ENCODE measurements at regions not wholly inside any gene's neighbourhood (a gene's known extent, or its start where the extent isn't known, plus 50 kb on each side); places are given as distances from the start of the nearest gene placed in this dataset.
"Not testable (repeated sequence)": the region's sequence is repeated elsewhere in the genome, so short reads cannot be mapped to it uniquely, and the experiment has no call there.

- Histone ChIP-seq H3K9me3 (ENCODE audit: control insufficient read depth, low read length) (no peaks in the 10 kb centered on the region), H3K4me1 (ENCODE audit: control insufficient read depth, insufficient read depth, low read length) (no peaks in the 10 kb centered on the region), H3K4me3 (ENCODE audit: insufficient read depth, low read depth, low read length) (no peak overlapping the region), H3K27me3 (ENCODE audit: control insufficient read depth, insufficient read depth, low read length, poor library complexity, severe bottlenecking) (no peaks in the 10 kb centered on the region), H3K36me3 (ENCODE audit: control insufficient read depth, insufficient read depth, low read length) (no peaks in the 10 kb centered on the region), H3K27ac (ENCODE audit: insufficient read depth, low read depth, low read length, poor library complexity, severe bottlenecking) (no peak overlapping the region)
- WGBS, 2 experiments: 95 to 97% methylated on average over 2 of the region's 2 CpGs
Measured at GRCh38 chr3:147299656-147300055, 106.7 kb downstream of the ZIC4 start.

GRCh38 chr3:147298511-147298982 is 107.8 kb downstream of the ZIC4 start:
- peak overlapping the region; percentile 52 for H3K27ac ChIP-seq (ENCODE audit: insufficient read depth, low read depth, low read length, poor library complexity, severe bottlenecking)
- no peaks in the 10 kb centered on the region for H3K36me3 ChIP-seq (ENCODE audit: control insufficient read depth, insufficient read depth, low read length)
- 69% methylated on average over 4 of the region's 4 CpGs for WGBS, 2 experiments
- no peaks in the 10 kb centered on the region for H3K27me3 ChIP-seq (ENCODE audit: control insufficient read depth, insufficient read depth, low read length, poor library complexity, severe bottlenecking)
- no peaks in the 10 kb centered on the region for H3K9me3 ChIP-seq (ENCODE audit: control insufficient read depth, low read length)
- no peaks in the 10 kb centered on the region for H3K4me1 ChIP-seq (ENCODE audit: control insufficient read depth, insufficient read depth, low read length)
- H3K4me3 ChIP-seq (ENCODE audit: insufficient read depth, low read depth, low read length): no peak overlapping the region

- Histone ChIP-seq H3K4me3 (ENCODE audit: insufficient read depth, low read depth, low read length) (no peak overlapping the region), H3K36me3 (ENCODE audit: control insufficient read depth, insufficient read depth, low read length) (no peaks in the 10 kb centered on the region), H3K27ac (ENCODE audit: insufficient read depth, low read depth, low read length, poor library complexity, severe bottlenecking) (no peak overlapping the region), H3K4me1 (ENCODE audit: control insufficient read depth, insufficient read depth, low read length) (no peaks in the 10 kb centered on the region), H3K27me3 (ENCODE audit: control insufficient read depth, insufficient read depth, low read length, poor library complexity, severe bottlenecking) (no peaks in the 10 kb centered on the region), H3K9me3 (ENCODE audit: control insufficient read depth, low read length) (no peaks in the 10 kb centered on the region)
- 91 to 94% methylated on average over 5 to 6 of the region's 6 CpGs for WGBS, 2 experiments
Measured at GRCh38 chr3:147297761-147298350, 108.5 kb downstream of the ZIC4 start.

- H3K27ac ChIP-seq (ENCODE audit: insufficient read depth, low read depth, low read length, poor library complexity, severe bottlenecking); H3K4me3 ChIP-seq (ENCODE audit: insufficient read depth, low read depth, low read length); H3K36me3 ChIP-seq (ENCODE audit: control insufficient read depth, insufficient read depth, low read length); H3K9me3 ChIP-seq (ENCODE audit: control insufficient read depth, low read length); H3K27me3 ChIP-seq (ENCODE audit: control insufficient read depth, insufficient read depth, low read length, poor library complexity, severe bottlenecking); H3K4me1 ChIP-seq (ENCODE audit: control insufficient read depth, insufficient read depth, low read length): not testable (repeated sequence)
- 88 to 90% methylated on average over 4 of the region's 4 CpGs for WGBS, 2 experiments
Measured at GRCh38 chr3:147287370-147287769, 119.0 kb downstream of the ZIC4 start.

GRCh38 chr3:147269907-147270306 is 136.4 kb downstream of the ZIC4 start:
- H3K4me3 ChIP-seq (ENCODE audit: insufficient read depth, low read depth, low read length): no peak overlapping the region
- no peaks in the 10 kb centered on the region for H3K27me3 ChIP-seq (ENCODE audit: control insufficient read depth, insufficient read depth, low read length, poor library complexity, severe bottlenecking)
- H3K4me1 ChIP-seq (ENCODE audit: control insufficient read depth, insufficient read depth, low read length): no peaks in the 10 kb centered on the region
- 92 to 93% methylated on average over 4 of the region's 4 CpGs for WGBS, 2 experiments
- no peak overlapping the region for H3K27ac ChIP-seq (ENCODE audit: insufficient read depth, low read depth, low read length, poor library complexity, severe bottlenecking)
- H3K36me3 ChIP-seq (ENCODE audit: control insufficient read depth, insufficient read depth, low read length): no peaks in the 10 kb centered on the region
- H3K9me3 ChIP-seq (ENCODE audit: control insufficient read depth, low read length): no peaks in the 10 kb centered on the region

- Histone ChIP-seq H3K36me3 (ENCODE audit: control insufficient read depth, insufficient read depth, low read length) (no peaks in the 10 kb centered on the region), H3K27ac (ENCODE audit: insufficient read depth, low read depth, low read length, poor library complexity, severe bottlenecking) (no peak overlapping the region), H3K4me3 (ENCODE audit: insufficient read depth, low read depth, low read length) (no peak overlapping the region), H3K9me3 (ENCODE audit: control insufficient read depth, low read length) (no peaks in the 10 kb centered on the region), H3K27me3 (ENCODE audit: control insufficient read depth, insufficient read depth, low read length, poor library complexity, severe bottlenecking) (no peaks in the 10 kb centered on the region), H3K4me1 (ENCODE audit: control insufficient read depth, insufficient read depth, low read length) (no peaks in the 10 kb centered on the region)
- WGBS, 2 experiments: 92 to 97% methylated on average over 3 of the region's 3 CpGs
Measured at GRCh38 chr3:147267434-147267833, 138.9 kb downstream of the ZIC4 start.

GRCh38 chr3:147257944-147258343 is 148.4 kb downstream of the ZIC4 start:
- no peaks in the 10 kb centered on the region for H3K9me3 ChIP-seq (ENCODE audit: control insufficient read depth, low read length)
- H3K36me3 ChIP-seq (ENCODE audit: control insufficient read depth, insufficient read depth, low read length): no peaks in the 10 kb centered on the region
- H3K4me3 ChIP-seq (ENCODE audit: insufficient read depth, low read depth, low read length): no peak overlapping the region
- H3K27ac ChIP-seq (ENCODE audit: insufficient read depth, low read depth, low read length, poor library complexity, severe bottlenecking): no peak overlapping the region
- 86 to 92% methylated on average over 2 of the region's 2 CpGs for WGBS, 2 experiments
- no peaks in the 10 kb centered on the region for H3K4me1 ChIP-seq (ENCODE audit: control insufficient read depth, insufficient read depth, low read length)
- H3K27me3 ChIP-seq (ENCODE audit: control insufficient read depth, insufficient read depth, low read length, poor library complexity, severe bottlenecking): no peaks in the 10 kb centered on the region

- Histone ChIP-seq H3K9me3 (ENCODE audit: control insufficient read depth, low read length) (no peaks in the 10 kb centered on the region), H3K36me3 (ENCODE audit: control insufficient read depth, insufficient read depth, low read length) (no peaks in the 10 kb centered on the region), H3K4me3 (ENCODE audit: insufficient read depth, low read depth, low read length) (no peak overlapping the region), H3K27ac (ENCODE audit: insufficient read depth, low read depth, low read length, poor library complexity, severe bottlenecking) (no peak overlapping the region), H3K4me1 (ENCODE audit: control insufficient read depth, insufficient read depth, low read length) (no peaks in the 10 kb centered on the region), H3K27me3 (ENCODE audit: control insufficient read depth, insufficient read depth, low read length, poor library complexity, severe bottlenecking) (no peaks in the 10 kb centered on the region)
- 56% methylated on average over 2 of the region's 2 CpGs for WGBS, 2 experiments
Measured at GRCh38 chr3:147256739-147257138, 149.6 kb downstream of the ZIC4 start.

- Histone ChIP-seq H3K36me3 (ENCODE audit: control insufficient read depth, insufficient read depth, low read length) (no peaks in the 10 kb centered on the region), H3K27me3 (ENCODE audit: control insufficient read depth, insufficient read depth, low read length, poor library complexity, severe bottlenecking) (no peaks in the 10 kb centered on the region), H3K4me1 (ENCODE audit: control insufficient read depth, insufficient read depth, low read length) (no peaks in the 10 kb centered on the region), H3K4me3 (ENCODE audit: insufficient read depth, low read depth, low read length) (no peak overlapping the region), H3K27ac (ENCODE audit: insufficient read depth, low read depth, low read length, poor library complexity, severe bottlenecking) (no peak overlapping the region), H3K9me3 (ENCODE audit: control insufficient read depth, low read length) (no peaks in the 10 kb centered on the region)
- 95 to 100% methylated on average over 3 to 4 of the region's 4 CpGs for WGBS, 2 experiments
Measured at GRCh38 chr3:147246906-147247305, 159.4 kb downstream of the ZIC4 start.

GRCh38 chr3:147245638-147246037 is 160.7 kb downstream of the ZIC4 start:
- not testable (repeated sequence) for H3K4me3 ChIP-seq (ENCODE audit: insufficient read depth, low read depth, low read length); H3K9me3 ChIP-seq (ENCODE audit: control insufficient read depth, low read length); H3K4me1 ChIP-seq (ENCODE audit: control insufficient read depth, insufficient read depth, low read length); H3K27ac ChIP-seq (ENCODE audit: insufficient read depth, low read depth, low read length, poor library complexity, severe bottlenecking); H3K36me3 ChIP-seq (ENCODE audit: control insufficient read depth, insufficient read depth, low read length); H3K27me3 ChIP-seq (ENCODE audit: control insufficient read depth, insufficient read depth, low read length, poor library complexity, severe bottlenecking)
- WGBS, 2 experiments: 94 to 96% methylated on average over 34 of the region's 34 CpGs

GRCh38 chr3:147245022-147245421 is 161.3 kb downstream of the ZIC4 start:
- not testable (repeated sequence) for H3K36me3 ChIP-seq (ENCODE audit: control insufficient read depth, insufficient read depth, low read length); H3K27me3 ChIP-seq (ENCODE audit: control insufficient read depth, insufficient read depth, low read length, poor library complexity, severe bottlenecking); H3K4me3 ChIP-seq (ENCODE audit: insufficient read depth, low read depth, low read length); H3K4me1 ChIP-seq (ENCODE audit: control insufficient read depth, insufficient read depth, low read length); H3K9me3 ChIP-seq (ENCODE audit: control insufficient read depth, low read length); H3K27ac ChIP-seq (ENCODE audit: insufficient read depth, low read depth, low read length, poor library complexity, severe bottlenecking)
- WGBS, 2 experiments: 92 to 94% methylated on average over 10 of the region's 10 CpGs

Data from ectodermal cell (in vitro differentiated cells).